ENCODE measurements at regions not wholly inside any gene's neighbourhood (a gene's known extent, or its start where the extent isn't known, plus 50 kb on each side); places are given as distances from the start of the nearest gene placed in this dataset.

- no peak for ATAC-seq
- H3K4me3 Mint-ChIP-seq, result no peak overlapping the region
- H3K27ac Mint-ChIP-seq, result no peak overlapping the region
- H3K27me3 Mint-ChIP-seq, result no peaks in the 10 kb centered on the region
- H3K4me1 Mint-ChIP-seq (ENCODE audit: low read depth), result peaks cover 41% of the 10 kb centered on the region
- CTCF ChIA-PET, result interaction anchor here (0.6 to 5.6 kb wide), 4 partner anchors 10 to 216 kb away, joined by 3 to 20 read pairs (median 6); no protein-coding TSS in a partner anchor
- no peaks in the 10 kb centered on the region for H3K9me3 Mint-ChIP-seq
- TF ChIP-seq CTCF (IDR thresholded peaks at IDR 0.05), result no peak
- intact Hi-C loops (cut with micrococcal nuclease), result no loop called here
- no peak for DNase-seq
- POLR2A ChIA-PET, result interaction anchor here (0.6 kb wide), 1 partner anchor 159 kb away, joined by 3 read pairs; no protein-coding TSS in a partner anchor
- H3K36me3 Mint-ChIP-seq (ENCODE audit: low read depth), result no peaks in the 10 kb centered on the region
Measured at GRCh38 chr3:187955587-187955952, 198.4 kb upstream of the LPP start.

- ChIA-PET CTCF (interaction anchor here (5.6 kb wide), 1 partner anchor 217 kb away, joined by 20 read pairs; no protein-coding TSS in a partner anchor), POLR2A (interaction anchor here (0.6 kb wide), 1 partner anchor 998 kb away, joined by 3 read pairs; no protein-coding TSS in a partner anchor)
- Mint-ChIP-seq H3K27me3 (no peaks in the 10 kb centered on the region), H3K9me3 (no peaks in the 10 kb centered on the region), H3K4me3 (no peak overlapping the region), H3K27ac (peak overlapping the region; percentile 48), H3K4me1 (ENCODE audit: low read depth) (peaks cover 32% of the 10 kb centered on the region), H3K36me3 (ENCODE audit: low read depth) (no peaks in the 10 kb centered on the region)
- no peak for TF ChIP-seq CTCF (IDR thresholded peaks at IDR 0.05)
- ATAC-seq (peak; percentile 53), DNase-seq (peak; percentile 74)
- intact Hi-C loops (cut with micrococcal nuclease), result no loop called here
Measured at GRCh38 chr3:187957165-187957581, 196.8 kb upstream of the LPP start.

- Mint-ChIP-seq H3K36me3 (ENCODE audit: low read depth) (no peaks in the 10 kb centered on the region), H3K4me1 (ENCODE audit: low read depth) (peaks cover 31% of the 10 kb centered on the region), H3K27ac (no peak overlapping the region), H3K27me3 (no peaks in the 10 kb centered on the region), H3K4me3 (no peak overlapping the region), H3K9me3 (no peaks in the 10 kb centered on the region)
- ATAC-seq (no peak), DNase-seq (no peak)
- ChIA-PET POLR2A (no interaction called here), CTCF (interaction anchor here (5.6 kb wide), 1 partner anchor 218 kb away, joined by 20 read pairs; no protein-coding TSS in a partner anchor)
- TF ChIP-seq CTCF (IDR thresholded peaks at IDR 0.05), result no peak
- intact Hi-C loops (cut with micrococcal nuclease), result no loop called here
Measured at GRCh38 chr3:187957582-187957981, 196.4 kb upstream of the LPP start.

GRCh38 chr3:187958432-187959003, 195.4 kb upstream of the LPP start:
- ATAC-seq, result peak; percentile 64
- ChIA-PET POLR2A (interaction anchor here (0.6 to 0.9 kb wide), 2 partner anchors 214 to 395 kb away, joined by 3 to 4 read pairs; no protein-coding TSS in a partner anchor), CTCF (interaction anchor here (1.0 to 5.6 kb wide), 3 partner anchors 211 to 997 kb away, joined by 3 to 20 read pairs (median 7); no protein-coding TSS in a partner anchor)
- peak overlapping the region; percentile 42 for H3K4me3 Mint-ChIP-seq
- peak; percentile 67 for DNase-seq
- H3K9me3 Mint-ChIP-seq, result no peaks in the 10 kb centered on the region
- peaks cover 31% of the 10 kb centered on the region for H3K4me1 Mint-ChIP-seq (ENCODE audit: low read depth)
- intact Hi-C loops (cut with micrococcal nuclease), result no loop called here
- peak overlapping the region; percentile 84 for H3K27ac Mint-ChIP-seq
- H3K27me3 Mint-ChIP-seq, result no peaks in the 10 kb centered on the region
- no peak for TF ChIP-seq CTCF (IDR thresholded peaks at IDR 0.05)
- no peaks in the 10 kb centered on the region for H3K36me3 Mint-ChIP-seq (ENCODE audit: low read depth)

GRCh38 chr3:187960820-187961219, 193.1 kb upstream of the LPP start:
- DNase-seq (no peak), ATAC-seq (no peak)
- ChIA-PET POLR2A (interaction anchor here (1.1 to 1.6 kb wide), 2 partner anchors 16 to 215 kb away, joined by 3 to 4 read pairs; partner anchors contain the start of gene BCL6), CTCF (interaction anchor here (0.9 to 1.6 kb wide), 2 partner anchors 101 to 221 kb away, joined by 3 to 5 read pairs; no protein-coding TSS in a partner anchor)
- intact Hi-C loops (cut with micrococcal nuclease), result loop anchor here (5.0 kb wide), 1 partner anchor 39 kb away; no protein-coding TSS in a partner anchor
- peaks cover 34% of the 10 kb centered on the region for H3K4me1 Mint-ChIP-seq (ENCODE audit: low read depth)
- H3K36me3 Mint-ChIP-seq (ENCODE audit: low read depth), result no peaks in the 10 kb centered on the region
- H3K27ac Mint-ChIP-seq, result no peak overlapping the region
- no peaks in the 10 kb centered on the region for H3K9me3 Mint-ChIP-seq
- H3K27me3 Mint-ChIP-seq, result no peaks in the 10 kb centered on the region
- H3K4me3 Mint-ChIP-seq, result no peak overlapping the region
- no peak for TF ChIP-seq CTCF (IDR thresholded peaks at IDR 0.05)

Measured in activated CD8-positive, alpha-beta T cell treated with anti-CD3 and anti-CD28 coated beads for 36 hours (primary cell).